ENCODE measurements at regions not wholly inside any gene's neighbourhood (a gene's known extent, or its start where the extent isn't known, plus 50 kb on each side); places are given as distances from the start of the nearest gene placed in this dataset.

DNA sequence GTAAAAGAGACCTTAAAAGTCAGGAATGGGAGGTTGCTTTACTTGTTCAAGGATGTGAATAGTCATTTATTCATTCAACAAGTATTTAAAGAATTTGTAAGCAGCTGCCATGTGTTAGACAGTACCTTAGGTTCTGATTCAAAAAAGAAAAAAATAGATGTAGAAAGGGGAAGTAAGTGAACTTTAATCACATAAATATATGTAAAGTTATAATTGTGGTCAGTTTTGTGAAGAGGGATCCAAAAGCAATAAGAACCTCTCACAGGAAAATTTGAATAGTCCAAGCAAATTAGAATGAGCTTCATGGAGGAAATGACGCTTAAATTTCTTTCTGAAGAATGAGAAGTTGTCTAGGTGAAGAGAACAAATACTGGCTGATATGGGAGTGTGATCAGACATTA is 596.1 kb upstream of the CITED2 start:
- TF ChIP-seq, protein P1, sequence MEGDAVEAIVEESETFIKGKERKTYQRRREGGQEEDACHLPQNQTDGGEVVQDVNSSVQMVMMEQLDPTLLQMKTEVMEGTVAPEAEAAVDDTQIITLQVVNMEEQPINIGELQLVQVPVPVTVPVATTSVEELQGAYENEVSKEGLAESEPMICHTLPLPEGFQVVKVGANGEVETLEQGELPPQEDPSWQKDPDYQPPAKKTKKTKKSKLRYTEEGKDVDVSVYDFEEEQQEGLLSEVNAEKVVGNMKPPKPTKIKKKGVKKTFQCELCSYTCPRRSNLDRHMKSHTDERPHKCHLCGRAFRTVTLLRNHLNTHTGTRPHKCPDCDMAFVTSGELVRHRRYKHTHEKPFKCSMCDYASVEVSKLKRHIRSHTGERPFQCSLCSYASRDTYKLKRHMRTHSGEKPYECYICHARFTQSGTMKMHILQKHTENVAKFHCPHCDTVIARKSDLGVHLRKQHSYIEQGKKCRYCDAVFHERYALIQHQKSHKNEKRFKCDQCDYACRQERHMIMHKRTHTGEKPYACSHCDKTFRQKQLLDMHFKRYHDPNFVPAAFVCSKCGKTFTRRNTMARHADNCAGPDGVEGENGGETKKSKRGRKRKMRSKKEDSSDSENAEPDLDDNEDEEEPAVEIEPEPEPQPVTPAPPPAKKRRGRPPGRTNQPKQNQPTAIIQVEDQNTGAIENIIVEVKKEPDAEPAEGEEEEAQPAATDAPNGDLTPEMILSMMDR (IDR thresholded peaks at IDR 0.05; ENCODE audit: low read length), result no peak
- no peak for TF ChIP-seq EZH2 (IDR thresholded peaks at IDR 0.05; ENCODE audit: borderline replicate concordance, low read length)
